ENCODE measurements at regions not wholly inside any gene's neighbourhood (a gene's known extent, or its start where the extent isn't known, plus 50 kb on each side); places are given as distances from the start of the nearest gene placed in this dataset.

DNA sequence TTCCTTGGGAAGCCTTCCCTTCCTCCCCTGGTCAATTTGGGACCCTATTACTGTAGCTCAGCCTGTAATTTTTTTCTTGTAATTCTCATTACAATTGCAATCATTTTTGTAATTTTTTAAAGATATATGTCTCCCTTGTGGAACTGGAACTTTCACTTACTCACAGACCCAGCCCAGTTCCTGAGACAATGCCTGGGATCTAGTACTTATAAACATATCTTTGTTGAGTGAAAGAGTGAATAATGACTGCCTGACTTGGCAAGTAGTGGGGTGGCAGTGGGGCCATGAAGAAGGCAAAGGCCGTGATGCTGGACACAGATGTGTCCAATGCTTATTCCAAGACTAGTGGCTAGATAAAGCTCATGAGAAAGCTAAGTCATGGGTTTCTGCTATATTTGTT lies 294.5 kb upstream of the LRRN1 start:
- no peak overlapping the region for H3K4me3 ChIP-seq (replicated peaks in 1 of 3)
- 83 to 85% methylated on average over 1 of the region's 1 CpG for WGBS, 2 donors
- no peak overlapping the region for H3K27ac ChIP-seq
- intact Hi-C loops (cut with DNase I), result no loop called here
- H3K9me3 ChIP-seq, result no peaks in the 10 kb centered on the region
- no peak for DNase-seq
- H3K4me1 ChIP-seq, result no peaks in the 10 kb centered on the region
- TF ChIP-seq CTCF (IDR thresholded peaks at IDR 0.05) (no peak), POLR2A (IDR thresholded peaks at IDR 0.05) (no peak)
- no peaks in the 10 kb centered on the region for H3K36me3 ChIP-seq
- no peaks in the 10 kb centered on the region for H3K27me3 ChIP-seq

GRCh38 chr3:3503411-3503810 lies 295.8 kb upstream of the LRRN1 start:
- Histone ChIP-seq H3K27ac (no peak overlapping the region), H3K9me3 (no peaks in the 10 kb centered on the region), H3K4me3 (replicated peaks in 1 of 3) (no peak overlapping the region), H3K4me1 (no peaks in the 10 kb centered on the region), H3K36me3 (no peaks in the 10 kb centered on the region), H3K27me3 (no peaks in the 10 kb centered on the region)
- WGBS, 2 donors, result 78 to 81% methylated on average over 4 of the region's 4 CpGs
- TF ChIP-seq POLR2A (IDR thresholded peaks at IDR 0.05) (no peak), CTCF (IDR thresholded peaks at IDR 0.05) (no peak)
- DNase-seq, result no peak
- intact Hi-C loops (cut with DNase I), result no loop called here

DNA sequence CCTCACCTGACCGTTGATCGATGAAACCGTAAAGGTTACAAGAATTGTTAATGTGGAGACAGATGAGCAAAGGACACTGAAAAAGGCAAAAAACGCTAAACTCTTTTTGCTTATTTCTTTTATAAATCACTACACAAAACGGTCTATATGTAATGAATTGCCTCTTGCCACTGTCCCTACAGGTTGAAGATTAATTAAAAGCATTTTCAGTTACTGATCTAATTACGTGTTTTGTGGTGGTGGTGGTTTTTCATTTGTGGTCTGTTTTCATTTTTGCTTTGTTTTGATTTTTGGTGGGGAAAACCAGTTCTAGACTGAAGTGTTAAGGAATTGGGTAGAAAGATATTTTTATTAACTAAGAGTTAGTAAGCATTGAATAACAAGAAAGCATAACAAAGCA lies 299.2 kb upstream of the LRRN1 start:
- intact Hi-C loops (cut with DNase I), result no loop called here
- Histone ChIP-seq H3K9me3 (no peaks in the 10 kb centered on the region), H3K27me3 (no peaks in the 10 kb centered on the region), H3K36me3 (no peaks in the 10 kb centered on the region), H3K27ac (no peak overlapping the region), H3K4me3 (replicated peaks in 1 of 3) (no peak overlapping the region), H3K4me1 (no peaks in the 10 kb centered on the region)
- TF ChIP-seq CTCF (IDR thresholded peaks at IDR 0.05) (no peak), POLR2A (IDR thresholded peaks at IDR 0.05) (no peak)
- WGBS, 2 donors, result 90% methylated on average over 6 of the region's 6 CpGs
- no peak for DNase-seq

- no peak for TF ChIP-seq POLR2A (IDR thresholded peaks at IDR 0.05)
- TF ChIP-seq CTCF (IDR thresholded peaks at IDR 0.05), result no peak
- H3K9me3 ChIP-seq, result no peaks in the 10 kb centered on the region
- WGBS, 2 donors, result 85 to 88% methylated on average over 1 of the region's 1 CpG
- no peak overlapping the region for H3K27ac ChIP-seq
- no peaks in the 10 kb centered on the region for H3K36me3 ChIP-seq
- no peaks in the 10 kb centered on the region for H3K4me1 ChIP-seq
- no peak for DNase-seq
- H3K27me3 ChIP-seq, result no peaks in the 10 kb centered on the region
- no peak overlapping the region for H3K4me3 ChIP-seq (replicated peaks in 1 of 3)
- intact Hi-C loops (cut with DNase I), result no loop called here
Measured at GRCh38 chr3:3499012-3499562, 300.1 kb upstream of the LRRN1 start.

DNA sequence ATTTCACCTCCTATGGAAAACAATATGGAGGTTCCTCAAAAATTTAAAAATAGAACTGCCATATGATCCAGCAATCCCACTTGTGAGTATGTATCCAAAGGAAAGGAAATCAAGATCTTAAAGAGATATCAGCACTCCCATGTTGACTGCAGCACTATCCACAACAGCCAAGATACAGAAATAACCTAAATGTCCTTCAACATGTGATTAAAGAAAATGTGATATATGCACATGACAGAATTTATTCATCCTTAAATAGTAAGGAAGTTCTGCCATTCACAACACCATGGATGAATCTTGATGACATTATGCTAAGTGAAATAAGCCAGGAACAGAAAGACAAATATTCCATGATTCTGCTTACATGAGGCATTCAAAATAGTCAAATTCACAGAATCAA lies 303.6 kb upstream of the LRRN1 start:
- H3K4me3 ChIP-seq (replicated peaks in 1 of 3), result no peak overlapping the region
- H3K9me3 ChIP-seq, result no peaks in the 10 kb centered on the region
- no peaks in the 10 kb centered on the region for H3K27me3 ChIP-seq
- H3K4me1 ChIP-seq, result no peaks in the 10 kb centered on the region
- TF ChIP-seq CTCF (IDR thresholded peaks at IDR 0.05) (no peak), POLR2A (IDR thresholded peaks at IDR 0.05) (no peak)
- H3K36me3 ChIP-seq, result no peaks in the 10 kb centered on the region
- intact Hi-C loops (cut with DNase I), result no loop called here
- no peak for DNase-seq
- no peak overlapping the region for H3K27ac ChIP-seq
